CD4-positive, alpha-beta T cell treated with Interleukin-10 for 1 hour (primary cell): ENCODE measurements at regions not wholly inside any gene's neighbourhood (a gene's known extent, or its start where the extent isn't known, plus 50 kb on each side); places are given as distances from the start of the nearest gene placed in this dataset.
"Not testable (repeated sequence)": the region's sequence is repeated elsewhere in the genome, so short reads cannot be mapped to it uniquely, and the experiment has no call there.

Experiments used
- DNase-seq: peaks from one replicate; pipeline ENCODE4 v3.0.0-alpha.2; 2020

DNA sequence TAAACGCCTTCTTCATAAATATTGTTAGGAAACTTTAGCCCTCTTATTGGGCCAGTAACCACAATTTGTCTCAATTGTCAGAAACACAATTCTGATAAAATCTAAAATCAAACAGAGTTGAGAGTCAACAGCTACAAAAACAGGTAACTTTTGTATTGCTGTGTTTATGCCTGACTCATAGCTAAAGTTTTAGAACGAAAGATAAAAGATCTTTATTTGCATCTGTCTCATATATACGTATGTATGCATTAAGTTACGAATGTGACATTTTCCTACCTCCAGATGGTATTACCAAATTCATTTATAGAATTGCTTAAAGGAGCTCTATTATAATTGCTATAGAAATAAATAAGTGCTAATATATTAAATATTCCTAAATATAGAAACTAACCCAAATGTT, 887.9 kb upstream of the NDST4 start:
- DNase-seq: no peak

DNA sequence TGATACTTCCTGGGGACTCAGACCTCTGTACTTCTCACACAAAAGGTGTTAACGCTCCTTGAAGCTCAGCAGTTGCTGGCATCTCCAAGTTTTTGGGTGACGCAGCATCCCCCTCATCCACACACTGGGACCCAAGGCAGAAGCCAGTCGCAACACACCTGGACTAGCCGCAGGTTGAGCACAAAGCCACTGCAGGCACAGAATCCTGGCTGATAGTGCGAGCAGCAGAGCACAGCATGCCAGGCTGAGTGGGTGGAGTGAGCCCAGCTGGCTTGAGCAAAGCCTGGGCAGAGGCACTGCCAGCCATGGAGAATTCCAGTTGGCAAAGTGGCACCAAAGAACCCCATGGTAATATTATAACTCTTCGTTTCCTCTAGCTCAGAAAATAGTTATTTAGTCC, 873.2 kb upstream of the NDST4 start:
- no peak for DNase-seq

GRCh38 chr4:115975421-115976001, 862.1 kb upstream of the NDST4 start:
- DNase-seq: not testable (repeated sequence)

GRCh38 chr4:115973768-115974167, 860.3 kb upstream of the NDST4 start:
- DNase-seq: no peak

- DNase-seq: no peak
Observed at GRCh38 chr4:115972967-115973366, 859.5 kb upstream of the NDST4 start.

DNA sequence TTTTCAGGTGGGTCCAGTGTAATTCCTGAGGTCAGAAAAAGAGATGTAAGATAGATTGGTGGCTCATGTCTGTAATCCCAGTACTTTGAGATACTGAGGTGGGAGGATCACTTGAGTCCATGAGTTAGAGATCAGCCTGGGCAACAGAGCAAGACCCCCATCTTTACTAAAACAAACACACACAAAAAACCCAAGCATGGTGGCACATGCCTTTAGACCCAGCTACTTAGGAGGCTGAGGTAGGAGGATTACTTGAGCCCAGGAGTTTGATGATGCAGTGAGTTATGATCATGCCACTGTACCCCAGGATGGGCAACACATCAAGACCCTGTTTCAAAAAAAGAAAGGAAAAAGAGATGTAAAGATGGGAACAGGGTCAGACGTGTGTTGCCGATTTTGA, 857.4 kb upstream of the NDST4 start:
- no peak for DNase-seq

GRCh38 chr4:115969756-115970155, 856.3 kb upstream of the NDST4 start:
- no peak for DNase-seq

DNA sequence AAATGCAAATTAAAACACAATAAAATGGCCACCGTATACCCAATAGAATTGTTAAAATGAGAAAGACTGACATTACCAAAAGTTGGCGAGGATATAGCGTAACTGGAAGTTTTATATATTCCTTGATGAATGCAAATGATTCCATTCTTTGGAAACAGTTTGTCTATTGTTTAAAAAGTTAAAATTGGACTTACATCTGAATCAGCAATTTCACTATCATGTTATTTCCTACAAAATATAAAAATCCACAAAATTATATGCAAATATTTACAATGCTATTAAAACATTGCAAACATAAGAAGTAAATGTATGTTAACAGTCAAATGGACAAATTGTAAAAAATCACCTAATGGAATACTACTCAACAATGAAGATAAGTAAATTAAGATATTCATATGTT, 852.2 kb upstream of the NDST4 start:
- no peak for DNase-seq

GRCh38 chr4:115956054-115956796, 842.8 kb upstream of the NDST4 start:
- not testable (repeated sequence) for DNase-seq

GRCh38 chr4:115950806-115951205, 837.4 kb upstream of the NDST4 start:
- DNase-seq: no peak

- not testable (repeated sequence) for DNase-seq
Observed at GRCh38 chr4:115949974-115950743, 836.7 kb upstream of the NDST4 start.

DNA sequence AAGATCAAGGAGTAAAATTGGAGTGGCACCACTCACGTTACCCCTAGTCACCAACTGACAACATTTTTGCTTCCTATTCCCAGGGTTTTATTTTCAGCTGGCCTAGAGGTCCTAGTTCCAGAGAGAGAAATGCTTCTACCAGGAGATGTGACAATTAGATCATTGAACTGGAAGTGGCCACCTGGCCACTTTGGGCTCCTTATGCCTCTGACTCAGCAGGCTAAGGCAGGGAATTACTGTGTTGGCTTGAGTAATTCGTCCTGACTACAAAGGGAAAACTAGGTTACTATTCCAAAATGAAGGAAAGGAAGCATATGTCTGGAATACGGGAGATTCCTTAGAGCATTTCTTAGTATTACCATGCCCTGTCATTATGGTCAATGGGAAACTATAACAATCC, 831.6 kb upstream of the NDST4 start:
- DNase-seq: no peak

DNA sequence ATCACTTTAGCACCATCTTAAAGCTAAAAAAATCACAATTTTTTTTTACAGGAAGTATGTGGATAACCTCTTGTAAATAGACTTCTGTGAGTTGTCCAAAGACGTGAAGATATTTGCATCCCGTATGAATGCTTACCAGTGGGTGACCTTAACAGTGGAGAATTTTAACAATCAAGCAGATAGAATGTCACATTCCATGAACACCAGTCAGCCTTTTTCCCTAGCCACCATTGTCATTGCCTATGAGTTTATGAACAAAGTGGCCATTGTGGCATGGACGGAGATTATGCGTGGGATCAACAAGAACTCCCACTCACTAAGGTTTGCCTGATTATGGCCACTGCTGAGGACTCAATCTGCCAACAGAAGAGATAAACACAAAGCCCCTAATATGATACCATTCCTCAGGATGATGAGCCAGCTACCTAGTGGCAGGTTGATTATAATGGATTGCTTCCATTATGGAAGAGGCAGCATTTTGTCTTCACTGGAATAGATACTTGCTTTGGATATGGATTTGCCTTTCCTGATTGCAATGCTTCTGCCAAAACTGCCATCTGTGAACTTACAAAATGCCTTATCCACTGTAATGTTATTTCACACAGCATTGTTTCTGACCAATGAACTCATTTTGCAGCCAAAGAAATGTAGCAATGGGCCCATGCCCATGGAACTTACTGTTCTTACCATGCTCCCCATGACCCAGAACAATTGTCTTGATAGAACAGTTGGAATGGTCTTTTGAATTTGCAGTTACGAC, 830.9 kb upstream of the NDST4 start:
- DNase-seq: no peak

GRCh38 chr4:115938764-115939443, 825.5 kb upstream of the NDST4 start:
- DNase-seq: no peak

DNA sequence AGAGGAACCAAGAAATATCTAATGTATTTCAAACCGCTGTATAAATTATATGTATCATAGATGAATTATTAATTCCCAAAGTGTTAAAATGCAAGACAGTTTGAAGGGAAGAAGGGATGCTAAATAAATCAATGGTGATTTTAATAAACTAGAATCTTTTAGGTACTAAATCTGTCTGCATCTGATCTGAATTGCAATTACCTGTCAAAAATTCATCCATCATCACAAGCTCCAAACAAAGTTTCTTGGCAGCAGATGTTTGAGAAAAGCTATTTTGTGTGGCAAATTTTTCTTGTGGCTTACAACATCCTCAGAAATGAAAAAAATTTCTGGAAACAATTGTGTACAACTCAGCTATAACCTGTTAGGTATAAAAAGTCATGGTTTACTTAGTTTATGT, 816.0 kb upstream of the NDST4 start:
- DNase-seq: no peak

- DNase-seq: no peak
Observed at GRCh38 chr4:115927382-115927781, 814.0 kb upstream of the NDST4 start.

DNA sequence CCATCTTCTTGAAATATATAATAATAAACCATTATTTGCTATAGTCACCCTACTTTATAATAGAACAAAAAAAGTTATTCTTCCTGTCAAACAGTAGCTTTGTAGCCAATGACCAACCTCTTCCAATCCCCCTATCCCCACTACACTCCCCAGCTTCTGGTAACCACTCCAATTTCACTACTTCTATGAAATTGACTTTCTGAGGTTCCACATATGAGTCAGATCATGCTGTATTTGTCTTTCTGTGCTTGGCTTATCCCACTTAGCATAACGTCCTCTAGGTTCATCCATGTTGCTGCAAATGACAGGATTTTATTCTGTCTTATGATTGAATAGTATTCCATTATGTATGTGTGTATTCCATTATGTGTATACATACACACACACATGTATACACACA, 809.7 kb upstream of the NDST4 start:
- no peak for DNase-seq

DNA sequence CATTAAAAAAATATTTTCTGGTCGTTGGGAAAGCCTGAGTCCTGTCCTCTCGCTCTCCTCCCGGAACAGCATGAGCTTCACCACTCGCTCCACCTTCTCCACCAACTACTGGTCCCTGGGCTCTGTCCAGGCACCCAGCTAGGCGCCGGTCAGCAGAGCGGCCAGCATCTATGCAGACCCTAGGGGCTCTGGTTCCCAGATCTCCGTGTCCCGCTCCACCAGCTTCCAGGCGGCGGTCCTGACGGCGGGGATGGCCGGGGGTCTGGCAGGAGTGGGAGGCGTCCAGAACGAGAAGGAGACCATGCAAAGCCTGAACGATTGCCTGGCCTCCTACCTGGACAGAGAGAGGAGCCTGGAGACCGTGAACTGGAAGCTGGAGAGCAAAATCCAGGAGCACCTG, 807.2 kb upstream of the NDST4 start:
- no peak for DNase-seq

GRCh38 chr4:115918149-115918548, 804.7 kb upstream of the NDST4 start:
- no peak for DNase-seq

GRCh38 chr4:115906428-115906827, 793.0 kb upstream of the NDST4 start:
- no peak for DNase-seq

- DNase-seq: no peak
Observed at GRCh38 chr4:115883847-115884246, 770.4 kb upstream of the NDST4 start.

GRCh38 chr4:115883231-115883630, 769.8 kb upstream of the NDST4 start:
- DNase-seq: no peak

GRCh38 chr4:115873048-115873447, 759.6 kb upstream of the NDST4 start:
- no peak for DNase-seq
